ENCODE measurements at regions not wholly inside any gene's neighbourhood (a gene's known extent, or its start where the extent isn't known, plus 50 kb on each side); places are given as distances from the start of the nearest gene placed in this dataset.

DNA sequence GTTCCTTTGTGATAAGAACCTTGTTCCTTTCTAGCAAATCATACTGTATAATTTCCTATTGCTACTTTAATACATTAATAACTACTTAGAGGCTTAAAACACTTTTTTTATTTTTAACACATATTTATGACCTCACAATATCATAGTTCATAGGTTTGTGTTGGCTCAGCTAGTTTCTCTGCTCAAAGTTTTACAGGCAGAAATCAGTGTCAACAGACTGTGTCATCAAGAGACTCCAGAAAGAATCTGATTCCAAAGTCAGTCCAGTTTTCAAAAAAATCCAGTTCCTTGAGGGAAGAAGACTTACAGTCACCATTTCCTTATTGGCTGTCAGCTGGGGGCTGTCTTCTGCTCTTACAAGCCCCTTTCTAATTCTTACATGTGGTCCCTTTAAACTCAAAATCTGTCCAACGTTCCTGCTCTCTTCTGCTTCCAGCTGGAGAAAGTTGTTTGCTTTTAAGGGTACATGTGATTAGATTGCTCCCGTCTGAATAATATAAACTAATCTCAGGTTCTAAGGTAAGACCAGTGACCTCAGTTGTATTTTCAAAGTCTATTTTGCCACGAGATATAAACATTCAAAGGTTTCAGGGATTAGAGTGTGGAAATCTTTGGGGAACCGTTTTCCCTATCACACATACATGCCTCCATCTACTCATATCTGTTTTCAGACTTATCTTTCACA lies 267.3 kb upstream of the SLITRK5 start:
- WGBS, 2 experiments (ENCODE audit: low coverage in 1 of 2, low lambda C conversion rate in 2 of 2, missing lambda C conversion rate in 2 of 2) = 6 to 13% methylated on average over 4 of the region's 4 CpGs
- no peaks in the 10 kb centered on the region for H3K36me3 ChIP-seq (ENCODE audit: low read depth)
- no peaks in the 10 kb centered on the region for H3K79me2 ChIP-seq (ENCODE audit: insufficient read depth)
- no peak overlapping the region for H3K4me3 ChIP-seq
- H3K27ac ChIP-seq = no peak overlapping the region
- no peak overlapping the region for H2AFZ ChIP-seq
- H3K9me2 ChIP-seq (ENCODE audit: insufficient read depth) = no peaks in the 10 kb centered on the region
- no peak for TF ChIP-seq EZH2phosphoT487 (IDR thresholded peaks at IDR 0.05; ENCODE audit: insufficient read depth, low read depth)
- TF ChIP-seq EZH2 (IDR thresholded peaks at IDR 0.05; ENCODE audit: insufficient read depth, poor library complexity, severe bottlenecking) = no peak
- H4K20me1 ChIP-seq (ENCODE audit: insufficient read depth) = no peaks in the 10 kb centered on the region
- H3K9ac ChIP-seq = no peak overlapping the region
- H3K4me2 ChIP-seq (ENCODE audit: unreplicated experiment) = no peak overlapping the region
- H3K9me3 ChIP-seq (ENCODE audit: low read depth) = no peaks in the 10 kb centered on the region
- in situ Hi-C loops (cut with MboI) = no loop called here
- H3F3A ChIP-seq (ENCODE audit: insufficient read depth) = no peaks in the 10 kb centered on the region
- no peaks in the 10 kb centered on the region for H3K27me3 ChIP-seq (replicated peaks; ENCODE audit: insufficient read depth)
- no peaks in the 10 kb centered on the region for H3K4me1 ChIP-seq (ENCODE audit: insufficient read depth)
- DNase-seq = no peak

GRCh38 chr13:87426742-87427141 lies 244.4 kb upstream of the SLITRK5 start:
- no peak overlapping the region for H3K9ac ChIP-seq
- no peak overlapping the region for H2AFZ ChIP-seq
- TF ChIP-seq EZH2phosphoT487 (IDR thresholded peaks at IDR 0.05; ENCODE audit: insufficient read depth, low read depth) (no peak), EZH2 (IDR thresholded peaks at IDR 0.05; ENCODE audit: insufficient read depth, poor library complexity, severe bottlenecking) (no peak)
- no peaks in the 10 kb centered on the region for H3K79me2 ChIP-seq (ENCODE audit: insufficient read depth)
- no peak overlapping the region for H3K4me2 ChIP-seq (ENCODE audit: unreplicated experiment)
- in situ Hi-C loops (cut with MboI) = no loop called here
- H3K9me2 ChIP-seq (ENCODE audit: insufficient read depth) = no peaks in the 10 kb centered on the region
- H3K4me3 ChIP-seq = no peak overlapping the region
- no peaks in the 10 kb centered on the region for H3K27me3 ChIP-seq (replicated peaks; ENCODE audit: insufficient read depth)
- no peaks in the 10 kb centered on the region for H3F3A ChIP-seq (ENCODE audit: insufficient read depth)
- no peaks in the 10 kb centered on the region for H3K36me3 ChIP-seq (ENCODE audit: low read depth)
- no peaks in the 10 kb centered on the region for H3K4me1 ChIP-seq (ENCODE audit: insufficient read depth)
- no peaks in the 10 kb centered on the region for H4K20me1 ChIP-seq (ENCODE audit: insufficient read depth)
- H3K27ac ChIP-seq = no peak overlapping the region
- H3K9me3 ChIP-seq (ENCODE audit: low read depth) = no peaks in the 10 kb centered on the region
- DNase-seq = no peak

- WGBS, 2 experiments (ENCODE audit: low coverage in 1 of 2, low lambda C conversion rate in 2 of 2, missing lambda C conversion rate in 2 of 2) = 0 to 3% methylated on average over 2 of the region's 2 CpGs
- TF ChIP-seq EZH2 (IDR thresholded peaks at IDR 0.05; ENCODE audit: insufficient read depth, poor library complexity, severe bottlenecking) (no peak), EZH2phosphoT487 (IDR thresholded peaks at IDR 0.05; ENCODE audit: insufficient read depth, low read depth) (no peak)
- no peak for DNase-seq
These were observed 227.0 kb upstream of the SLITRK5 start for GRCh38 chr13:87444135-87444534.

GRCh38 chr13:87452281-87452680 lies 218.9 kb upstream of the SLITRK5 start:
- Histone ChIP-seq H3K9ac (no peak overlapping the region), H4K20me1 (ENCODE audit: insufficient read depth) (no peaks in the 10 kb centered on the region), H3K9me3 (ENCODE audit: low read depth) (no peaks in the 10 kb centered on the region), H2AFZ (no peak overlapping the region), H3K36me3 (ENCODE audit: low read depth) (no peaks in the 10 kb centered on the region), H3K27ac (no peak overlapping the region), H3K9me2 (ENCODE audit: insufficient read depth) (no peaks in the 10 kb centered on the region), H3K4me2 (ENCODE audit: unreplicated experiment) (no peak overlapping the region), H3K4me1 (ENCODE audit: insufficient read depth) (no peaks in the 10 kb centered on the region), H3K79me2 (ENCODE audit: insufficient read depth) (no peaks in the 10 kb centered on the region), H3K4me3 (no peak overlapping the region), H3K27me3 (replicated peaks; ENCODE audit: insufficient read depth) (no peaks in the 10 kb centered on the region), H3F3A (ENCODE audit: insufficient read depth) (no peaks in the 10 kb centered on the region)
- TF ChIP-seq EZH2 (IDR thresholded peaks at IDR 0.05; ENCODE audit: insufficient read depth, poor library complexity, severe bottlenecking) = no peak
- TF ChIP-seq EZH2phosphoT487 (IDR thresholded peaks at IDR 0.05; ENCODE audit: insufficient read depth, low read depth) = no peak
- WGBS, 2 experiments (ENCODE audit: low coverage in 1 of 2, low lambda C conversion rate in 2 of 2, missing lambda C conversion rate in 2 of 2) = 44% methylated on average over 2 of the region's 2 CpGs
- DNase-seq = no peak
- in situ Hi-C loops (cut with MboI) = no loop called here

More at GRCh38 chr13:87444135-87444534, 227.0 kb upstream of the SLITRK5 start:
- no peak overlapping the region for H2AFZ ChIP-seq
- no peaks in the 10 kb centered on the region for H3K79me2 ChIP-seq (ENCODE audit: insufficient read depth)
- H3K9me3 ChIP-seq (ENCODE audit: low read depth) = no peaks in the 10 kb centered on the region
- H3K4me3 ChIP-seq = no peak overlapping the region
- H3K9me2 ChIP-seq (ENCODE audit: insufficient read depth) = no peaks in the 10 kb centered on the region
- H3K9ac ChIP-seq = no peak overlapping the region
- no peak overlapping the region for H3K4me2 ChIP-seq (ENCODE audit: unreplicated experiment)
- no peaks in the 10 kb centered on the region for H3K36me3 ChIP-seq (ENCODE audit: low read depth)
- H3K27me3 ChIP-seq (replicated peaks; ENCODE audit: insufficient read depth) = no peaks in the 10 kb centered on the region
- H3K27ac ChIP-seq = no peak overlapping the region
- no peaks in the 10 kb centered on the region for H3F3A ChIP-seq (ENCODE audit: insufficient read depth)
- H3K4me1 ChIP-seq (ENCODE audit: insufficient read depth) = no peaks in the 10 kb centered on the region
- no peaks in the 10 kb centered on the region for H4K20me1 ChIP-seq (ENCODE audit: insufficient read depth)
- in situ Hi-C loops (cut with MboI) = no loop called here

- in situ Hi-C loops (cut with MboI) = no loop called here
- Histone ChIP-seq H3K9ac (no peak overlapping the region), H3K27ac (no peak overlapping the region), H3K4me3 (no peak overlapping the region), H2AFZ (no peak overlapping the region), H3K79me2 (ENCODE audit: insufficient read depth) (no peaks in the 10 kb centered on the region), H3K27me3 (replicated peaks; ENCODE audit: insufficient read depth) (no peaks in the 10 kb centered on the region), H3K9me3 (ENCODE audit: low read depth) (no peaks in the 10 kb centered on the region), H3K4me2 (ENCODE audit: unreplicated experiment) (no peak overlapping the region), H3K4me1 (ENCODE audit: insufficient read depth) (no peaks in the 10 kb centered on the region), H4K20me1 (ENCODE audit: insufficient read depth) (no peaks in the 10 kb centered on the region), H3K9me2 (ENCODE audit: insufficient read depth) (no peaks in the 10 kb centered on the region), H3F3A (ENCODE audit: insufficient read depth) (no peaks in the 10 kb centered on the region), H3K36me3 (ENCODE audit: low read depth) (no peaks in the 10 kb centered on the region)
- no peak for DNase-seq
- TF ChIP-seq EZH2phosphoT487 (IDR thresholded peaks at IDR 0.05; ENCODE audit: insufficient read depth, low read depth) = no peak
- TF ChIP-seq EZH2 (IDR thresholded peaks at IDR 0.05; ENCODE audit: insufficient read depth, poor library complexity, severe bottlenecking) = no peak
- 0% methylated on average over 1 of the region's 1 CpG for WGBS, 2 experiments (ENCODE audit: low coverage in 1 of 2, low lambda C conversion rate in 2 of 2, missing lambda C conversion rate in 2 of 2)
These were observed 217.9 kb upstream of the SLITRK5 start for GRCh38 chr13:87453244-87453643.

All from GM23248 (cell line).